ENCODE measurements at regions not wholly inside any gene's neighbourhood (a gene's known extent, or its start where the extent isn't known, plus 50 kb on each side); places are given as distances from the start of the nearest gene placed in this dataset.

DNA sequence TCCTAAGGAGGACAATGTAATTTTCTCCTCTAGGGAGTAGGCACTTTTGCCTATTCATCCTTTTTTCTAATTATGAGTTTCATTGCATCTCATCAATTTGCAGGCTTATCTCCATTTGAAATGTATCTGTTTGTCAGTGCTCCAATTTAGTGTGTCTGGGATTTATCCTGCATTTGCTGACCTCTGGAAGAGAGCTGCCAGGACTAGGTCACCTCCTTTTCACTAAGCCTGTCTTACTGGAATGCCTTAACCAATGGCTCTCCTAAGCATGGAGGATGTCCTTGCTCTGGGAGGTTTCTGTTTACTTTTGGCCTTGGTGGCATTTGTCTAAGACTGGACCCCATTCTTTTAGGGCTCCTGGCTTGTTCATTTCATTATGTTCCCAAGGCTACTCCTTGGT is 261.5 kb downstream of the NEBL start:
- Histone ChIP-seq H2BK5ac (ENCODE audit: low read depth, low read length) (no peak overlapping the region), H2BK12ac (ENCODE audit: low read depth, low read length) (no peak overlapping the region), H3K23ac (ENCODE audit: insufficient read length) (no peak overlapping the region), H4K91ac (replicated peaks; ENCODE audit: insufficient read length, low read length) (no peak overlapping the region), H3K36me3 (ENCODE audit: control insufficient read depth in 2 of 4, insufficient read depth in 4 of 4, low read length in 3 of 4) (no peaks in the 10 kb centered on the region; a peak in 1 of 8 replicates), H4K5ac (ENCODE audit: insufficient read length, low read depth, low read length) (no peak overlapping the region), H3K9me3 (ENCODE audit: insufficient read depth in 2 of 2, low read depth in 1 of 2, low read length in 1 of 2) (no peaks in the 10 kb centered on the region), H3K4me3 (ENCODE audit: extremely low read depth in 1 of 4, insufficient read depth in 2 of 4, low read depth in 3 of 4, low read length in 4 of 4) (no peak overlapping the region), H3K4me1 (replicated peaks in 1 of 4; ENCODE audit: control insufficient read depth in 3 of 4, insufficient read depth in 4 of 4, low read length in 3 of 4) (no peaks in the 10 kb centered on the region), H3K9ac (replicated peaks in 1 of 4; ENCODE audit: extremely low read depth in 1 of 4, low read depth in 3 of 4, low read length in 3 of 4) (no peak overlapping the region), H2BK120ac (replicated peaks; ENCODE audit: low read depth, low read length) (no peak overlapping the region), H3K79me2 (ENCODE audit: control insufficient read depth in 1 of 2, insufficient read depth in 2 of 2, low read length in 2 of 2) (no peaks in the 10 kb centered on the region), H3K27ac (ENCODE audit: low read depth, low read length) (no peak overlapping the region), H2AFZ (ENCODE audit: low read length) (no peak overlapping the region), H3K79me1 (ENCODE audit: low read depth, low read length) (no peaks in the 10 kb centered on the region), H2AK5ac (ENCODE audit: low read depth, low read length) (no peak overlapping the region), H3K23me2 (ENCODE audit: low read depth, low read length) (no peaks in the 10 kb centered on the region), H4K20me1 (replicated peaks in 1 of 2; ENCODE audit: control insufficient read depth in 1 of 2, insufficient read depth in 2 of 2, low read length in 2 of 2) (no peaks in the 10 kb centered on the region), H3K4me2 (ENCODE audit: insufficient read depth in 1 of 2, low read depth in 2 of 2, low read length in 2 of 2) (no peak overlapping the region), H4K8ac (ENCODE audit: extremely low read depth, insufficient read depth, low read length) (no peak overlapping the region), H3K14ac (ENCODE audit: insufficient read length) (no peak overlapping the region), H3K4ac (replicated peaks; ENCODE audit: insufficient read length, low read depth, low read length) (no peak overlapping the region), H3K18ac (ENCODE audit: extremely low read depth, low read length) (no peak overlapping the region), H2BK15ac (ENCODE audit: low read length) (no peak overlapping the region), H2BK20ac (ENCODE audit: low read length) (no peak overlapping the region), H3K27me3 (replicated peaks in 1 of 4; ENCODE audit: control insufficient read depth in 3 of 4, extremely low read depth in 1 of 4, insufficient read depth in 3 of 4, low read length in 3 of 4) (peaks cover 0 to 1% (median 0%) of the 10 kb centered on the region in 4 experiments; a peak in 1 of 7 replicates), H3K56ac (replicated peaks; ENCODE audit: insufficient read length, low read depth, low read length) (no peak overlapping the region)
- no peak for FAIRE-seq
- no peak for DNase-seq (ENCODE audit: low read depth in 1 of 2, low spot score in 2 of 2)
- no peak for TF ChIP-seq NANOG (IDR thresholded peaks at IDR 0.05; ENCODE audit: insufficient read depth, low read depth, low read length, poor library complexity, severe bottlenecking)
- TF ChIP-seq MAFK (IDR thresholded peaks at IDR 0.05; ENCODE audit: low read depth, low read length), result no peak
- TF ChIP-seq RNF2 (IDR thresholded peaks at IDR 0.05; ENCODE audit: borderline replicate concordance, low read depth, low read length, missing control alignments, poor library complexity, severe bottlenecking), result no peak
- no peak for TF ChIP-seq RAD21 (IDR thresholded peaks at IDR 0.05 in 1 of 2, conservative IDR thresholded peaks at IDR 0.05 in 1 of 2; ENCODE audit: low read depth in 2 of 2, low read length in 2 of 2)
- no peak for TF ChIP-seq BCL11A (IDR thresholded peaks at IDR 0.05; ENCODE audit: low read depth in 2 of 2, low read length in 2 of 2)
- TF ChIP-seq, protein P1, sequence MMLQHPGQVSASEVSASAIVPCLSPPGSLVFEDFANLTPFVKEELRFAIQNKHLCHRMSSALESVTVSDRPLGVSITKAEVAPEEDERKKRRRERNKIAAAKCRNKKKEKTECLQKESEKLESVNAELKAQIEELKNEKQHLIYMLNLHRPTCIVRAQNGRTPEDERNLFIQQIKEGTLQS (IDR thresholded peaks at IDR 0.05; ENCODE audit: insufficient read depth, low read depth, low read length), result no peak
- no peak for TF ChIP-seq GABPA (IDR thresholded peaks at IDR 0.05; ENCODE audit: borderline replicate concordance, insufficient read depth, low read length)
- TF ChIP-seq PHF8 (conservative IDR thresholded peaks at IDR 0.05; ENCODE audit: low read depth, low read length), result no peak
- TF ChIP-seq CEBPB (IDR thresholded peaks at IDR 0.05; ENCODE audit: low read depth, low read length), result no peak
- TF ChIP-seq JUND (IDR thresholded peaks at IDR 0.05; ENCODE audit: low read length), result no peak
- no peak for TF ChIP-seq JUN (IDR thresholded peaks at IDR 0.05; ENCODE audit: low read depth, low read length)
- TF ChIP-seq RXRA (IDR thresholded peaks at IDR 0.05; ENCODE audit: insufficient read depth, low read depth, low read length), result no peak
- no peak for TF ChIP-seq EGR1 (IDR thresholded peaks at IDR 0.05; ENCODE audit: borderline replicate concordance, low read depth, low read length)
- TF ChIP-seq ASH2L (IDR thresholded peaks at IDR 0.05; ENCODE audit: low read length), result no peak
- CTCF ChIA-PET (ENCODE audit: partially characterized antibody), result interaction anchor here (1.5 kb wide), 1 partner anchor 14 kb away, joined by 3 read pairs; no protein-coding TSS in a partner anchor
- POLR2A ChIA-PET (ENCODE audit: partially characterized antibody), result no interaction called here

Measured in H1 (cell line).